ENCODE measurements at regions not wholly inside any gene's neighbourhood (a gene's known extent, or its start where the extent isn't known, plus 50 kb on each side); places are given as distances from the start of the nearest gene placed in this dataset.

- no peak for DNase-seq (ENCODE audit: low read depth)
- TF ChIP-seq CTCF (conservative IDR thresholded peaks at IDR 0.05; ENCODE audit: low read depth, low read length), result no peak
- H3K4me3 ChIP-seq (ENCODE audit: low read depth, low read length), result no peak overlapping the region
Measured at GRCh38 chr1:244264163-244264562, 187.5 kb downstream of the ADSS2 start.

- no peak for TF ChIP-seq CTCF (conservative IDR thresholded peaks at IDR 0.05; ENCODE audit: low read depth, low read length)
Measured at GRCh38 chr1:244265507-244265906, 186.2 kb downstream of the ADSS2 start.

GRCh38 chr1:244269169-244269568 lies 182.5 kb downstream of the ADSS2 start:
- no peak for TF ChIP-seq CTCF (conservative IDR thresholded peaks at IDR 0.05; ENCODE audit: low read depth, low read length)
- H3K4me3 ChIP-seq (ENCODE audit: low read depth, low read length), result no peak overlapping the region
- no peak for DNase-seq (ENCODE audit: low read depth)

More at GRCh38 chr1:244265507-244265906, 186.2 kb downstream of the ADSS2 start:
- H3K4me3 ChIP-seq (ENCODE audit: low read depth, low read length), result no peak overlapping the region
- no peak for DNase-seq (ENCODE audit: low read depth)

GRCh38 chr1:244271004-244271403 lies 180.7 kb downstream of the ADSS2 start:
- no peak for DNase-seq (ENCODE audit: low read depth)
- H3K4me3 ChIP-seq (ENCODE audit: low read depth, low read length), result no peak overlapping the region
- TF ChIP-seq CTCF (conservative IDR thresholded peaks at IDR 0.05; ENCODE audit: low read depth, low read length), result no peak

- TF ChIP-seq CTCF (conservative IDR thresholded peaks at IDR 0.05; ENCODE audit: low read depth, low read length), result no peak
- no peak for DNase-seq (ENCODE audit: low read depth)
- H3K4me3 ChIP-seq (ENCODE audit: low read depth, low read length), result no peak overlapping the region
Measured at GRCh38 chr1:244271691-244272308, 179.9 kb downstream of the ADSS2 start.

GRCh38 chr1:244272471-244273261 lies 179.0 kb downstream of the ADSS2 start:
- no peak overlapping the region for H3K4me3 ChIP-seq (ENCODE audit: low read depth, low read length)
- TF ChIP-seq CTCF (conservative IDR thresholded peaks at IDR 0.05; ENCODE audit: low read depth, low read length), result peak; percentile 100
- peak; percentile 52 for DNase-seq (ENCODE audit: low read depth)
